HCT116 (cell line): ENCODE measurements at regions not wholly inside any gene's neighbourhood (a gene's known extent, or its start where the extent isn't known, plus 50 kb on each side); places are given as distances from the start of the nearest gene placed in this dataset.

Experiments used
- ATAC-seq: fragments of 200-7000 bp; cut with Tn5 transposase; 2 replicates; pipeline ENCODE4 v1.9.1; 2020; ENCODE audit warnings: mild to moderate bottlenecking, moderate library complexity
- BruUV-seq: library from RNA; stranded (reverse); fragments of 400-500 nt; replicated peaks from 2 replicates; lab custom pipeline; 2021; lab: Mats Ljungman, UMichigan
- CTCF ChIA-PET: fragments of 300-600 bp; sonication (Branson Sonifier 250); formaldehyde crosslinking; loops from one replicate; lab custom pipeline; 2021; ENCODE audit warnings: antibody characterized with exemption; lab: Charles Lee
- POLR2A ChIA-PET: fragments of 300-600, 350-600 bp; sonication (Branson Sonifier 250); formaldehyde crosslinking; loops from one replicate; lab custom pipeline; 2021; ENCODE audit warnings: antibody characterized with exemption; lab: Charles Lee
- RAD21 ChIA-PET, 2 experiments: fragments of 300-600 bp; sonication (Branson Sonifier 250); formaldehyde crosslinking; loops; one replicate each; lab custom pipeline; 2023; ENCODE audit warnings: low total read pairs in 2 of 2; ENCODE audit not compliant: uncharacterized antibody in 2 of 2, unreplicated experiment in 2 of 2, low non-redundant PET in 1 of 2; lab: Charles Lee
- DNase-seq: peaks from one replicate; pipeline ENCODE4 v3.0.0-alpha.2; 2010; ENCODE audit warnings: low read depth, low spot score
- H2AFZ ChIP-seq: fragments of 200-600 bp; shearing (Covaris generic), sonication (generic); 2 replicates; pipeline ENCODE4 v1.6.1; 2017; ENCODE audit warnings: low read depth, mixed run types, mixed read lengths, antibody characterized with exemption, low read length; ENCODE audit not compliant: poor library complexity, severe bottlenecking
- H3K27ac ChIP-seq: 2 replicates; pipeline ENCODE4 v1.5.1; 2012; ENCODE audit warnings: low read depth, low read length
- H3K27me3 ChIP-seq: fragments of 200-600 bp; sonication (generic); 2 replicates; pipeline ENCODE4 v1.6.1; 2016; ENCODE audit warnings: mixed run types, low read length, mixed read lengths; ENCODE audit not compliant: insufficient read depth
- H3K36me3 ChIP-seq, 2 experiments: fragments of 200-500 bp in 1 of 2; fragments of 200-600 bp in 1 of 2; sonication (Bioruptor generic) in 1 of 2; sonication (generic) in 1 of 2; 2 replicates each; pipeline versions ENCODE4 v1.5.1 to v1.6.1; 2014 to 2016; ENCODE audit warnings: low read length in 2 of 2, inconsistent platforms in 1 of 2, mixed read lengths in 1 of 2, mixed run types in 1 of 2; ENCODE audit not compliant: insufficient read depth in 2 of 2, control insufficient read depth in 1 of 2
- H3K4me1 ChIP-seq, 2 experiments: fragments of 200-600 bp in 1 of 2; sonication (generic) in 1 of 2; 2 replicates each; pipeline versions ENCODE4 v1.5.1 to v1.6.1; 2012 to 2017; ENCODE audit warnings: low read length in 2 of 2, inconsistent platforms in 1 of 2, mild to moderate bottlenecking in 1 of 2, mixed read lengths in 1 of 2, mixed run types in 1 of 2, moderate library complexity in 1 of 2; ENCODE audit not compliant: insufficient read depth in 2 of 2, control insufficient read depth in 1 of 2
- H3K4me2 ChIP-seq: fragments of 200-600 bp; sonication (generic); 2 replicates; pipeline ENCODE4 v1.6.1; 2017; ENCODE audit warnings: mixed run types, low read length, mixed read lengths
- H3K4me3 ChIP-seq, 2 experiments: fragments of 200-600 bp in 1 of 2; sonication (generic) in 1 of 2; replicated peaks in 1 of 2; 2 replicates each; pipeline ENCODE4 v1.5.1; 2011 to 2016; ENCODE audit warnings: low read length in 2 of 2, control low read depth in 1 of 2, low read depth in 1 of 2, mild to moderate bottlenecking in 1 of 2, mixed read lengths in 1 of 2, mixed run types in 1 of 2
- H3K79me2 ChIP-seq: fragments of 200-600 bp; sonication (generic); 2 replicates; pipeline ENCODE4 v1.6.1; 2017; ENCODE audit warnings: mild to moderate bottlenecking, mixed run types, low read length, moderate library complexity, mixed read lengths; ENCODE audit not compliant: insufficient read depth
- H3K9ac ChIP-seq: fragments of 200-600 bp; sonication (generic); 2 replicates; pipeline ENCODE4 v1.6.1; 2016; ENCODE audit warnings: low read length, mixed read lengths
- H3K9me2 ChIP-seq: fragments of 200-600 bp; sonication (generic), shearing (Covaris generic); 2 replicates; pipeline ENCODE4 v1.6.1; 2017; ENCODE audit warnings: mixed run types, mild to moderate bottlenecking, moderate library complexity; ENCODE audit not compliant: insufficient read depth
- H3K9me3 ChIP-seq, 2 experiments: fragments of 200-500 bp in 1 of 2; fragments of 200-600 bp in 1 of 2; sonication (Bioruptor generic) in 1 of 2; sonication (generic) in 1 of 2; 2 replicates each; pipeline ENCODE4 v1.6.1; 2014 to 2017; ENCODE audit warnings: low read length in 2 of 2, mixed read lengths in 2 of 2, inconsistent platforms in 1 of 2, low read depth in 1 of 2, mild to moderate bottlenecking in 1 of 2, mixed run types in 1 of 2, moderate library complexity in 1 of 2; ENCODE audit not compliant: control insufficient read depth in 1 of 2, insufficient read depth in 1 of 2
- H4K20me1 ChIP-seq: fragments of 200-600 bp; sonication (generic), shearing (Covaris generic); 2 replicates; pipeline ENCODE4 v1.6.1; 2017; ENCODE audit warnings: mixed run types, mild to moderate bottlenecking, moderate library complexity; ENCODE audit not compliant: insufficient read depth
- CBX3 ChIP-seq: IDR thresholded peaks from 2 replicates; pipeline ENCODE4 v1.6.1; 2012; ENCODE audit warnings: low read depth
- CEBPB ChIP-seq: IDR thresholded peaks from 2 replicates; pipeline ENCODE4 v1.6.1; 2012; ENCODE audit warnings: low read depth
- EGR1 ChIP-seq: IDR thresholded peaks from 2 replicates; pipeline ENCODE4 v1.6.1; 2012; ENCODE audit warnings: low read depth
- ELF1 ChIP-seq: IDR thresholded peaks from 2 replicates; pipeline ENCODE4 v1.6.1; 2012; ENCODE audit warnings: low read depth, borderline replicate concordance
- EZH2 ChIP-seq: fragments of 200-600 bp; sonication (generic); IDR thresholded peaks from 2 replicates; pipeline ENCODE4 v1.6.1; 2017; ENCODE audit warnings: antibody characterized with exemption, mixed run types
- EZH2phosphoT487 ChIP-seq: fragments of 200-600 bp; IDR thresholded peaks from 2 replicates; pipeline ENCODE4 v1.6.1; 2018; ENCODE audit warnings: antibody characterized with exemption, borderline replicate concordance
- FOSL1 ChIP-seq: IDR thresholded peaks from 2 replicates; pipeline ENCODE4 v1.6.1; 2012; ENCODE audit warnings: low read depth
- POLR2A ChIP-seq: IDR thresholded peaks from 2 replicates; pipeline ENCODE4 v1.7.0; 2011; ENCODE audit warnings: borderline replicate concordance; ENCODE audit not compliant: insufficient read depth, insufficient read length; ENCODE audit errors: extremely low read depth
- POLR2AphosphoS5 ChIP-seq: IDR thresholded peaks from 2 replicates; pipeline ENCODE4 v1.6.1; 2011; ENCODE audit warnings: mild to moderate bottlenecking, low read depth, low read length, moderate library complexity
- RAD21 ChIP-seq: IDR thresholded peaks from 2 replicates; pipeline ENCODE4 v1.6.1; 2012; ENCODE audit warnings: low read depth, mild to moderate bottlenecking
- SIN3A ChIP-seq: IDR thresholded peaks from 2 replicates; pipeline ENCODE4 v1.6.1; 2012; ENCODE audit warnings: low read depth
- SP1 ChIP-seq: IDR thresholded peaks from 2 replicates; pipeline ENCODE4 v1.6.1; 2012; ENCODE audit warnings: low read depth
- SRF ChIP-seq: IDR thresholded peaks from 2 replicates; pipeline ENCODE4 v1.6.1; 2012; ENCODE audit warnings: low read depth
- ZBTB33 ChIP-seq: IDR thresholded peaks from 2 replicates; pipeline ENCODE4 v1.6.1; 2011; ENCODE audit warnings: mild to moderate bottlenecking, low read length, moderate library complexity; ENCODE audit not compliant: insufficient replicate concordance; ENCODE audit errors: extremely low read depth
- ZFX ChIP-seq: fragments of 450-650 bp; IDR thresholded peaks from 2 replicates; pipeline ENCODE4 v1.6.1; 2017
- intact Hi-C: fragments of 100-400 bp; cut with micrococcal nuclease; formaldehyde crosslinking; loops from 2 replicates; pipeline ENCODE4 v1.10.0; 2022
- TF ChIP-seq, protein P1 (sequence below): IDR thresholded peaks from 2 replicates; pipeline ENCODE4 v1.6.1; 2012
- TF ChIP-seq, protein P2 (sequence below): IDR thresholded peaks from 2 replicates; pipeline ENCODE4 v1.6.1; 2012

DNA sequence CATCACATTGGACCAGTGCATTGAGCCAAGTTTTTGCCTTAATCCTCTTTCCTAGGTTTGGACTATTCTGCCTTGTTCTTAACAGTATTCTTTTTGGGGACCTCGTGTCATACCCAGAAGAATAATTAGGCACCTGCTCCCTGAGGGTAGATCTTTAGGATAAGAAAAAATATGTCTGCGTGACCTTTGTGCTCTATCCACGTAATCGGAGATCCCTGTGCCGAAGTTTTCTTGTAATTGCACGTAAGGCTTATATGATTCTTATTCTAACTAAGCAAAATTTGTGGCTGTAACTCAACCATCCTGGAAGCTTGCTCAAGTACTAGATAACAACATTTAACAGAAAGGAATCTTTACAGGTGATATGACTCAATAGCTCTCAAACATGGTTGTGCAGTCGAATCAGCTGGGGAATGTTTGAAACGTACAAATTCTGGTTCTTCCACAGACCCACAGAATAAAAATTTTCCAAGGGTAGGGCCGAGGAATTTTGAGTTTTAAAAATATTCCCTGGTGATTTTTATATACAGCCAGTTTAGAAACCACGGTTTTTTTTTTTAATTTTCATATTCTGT lies 344.3 kb downstream of the GBA3 start:
- BruUV-seq: no TSS peak

GRCh38 chr4:23036503-23036902 lies 343.8 kb downstream of the GBA3 start:
- ChIA-PET CTCF (no interaction called here), RAD21 (no interaction called here), POLR2A (no interaction called here)
- Histone ChIP-seq H3K36me3 (no peaks in the 10 kb centered on the region), H4K20me1 (no peaks in the 10 kb centered on the region), H3K9ac (no peak overlapping the region), H3K79me2 (no peaks in the 10 kb centered on the region), H3K4me3 (no peak overlapping the region), H3K27ac (no peak overlapping the region), H3K4me1 (no peaks in the 10 kb centered on the region), H2AFZ (no peak overlapping the region), H3K9me3 (peaks cover 3 to 35% of the 10 kb centered on the region in 2 experiments; a peak in 2 of 4 replicates), H3K4me2 (no peak overlapping the region), H3K9me2 (no peaks in the 10 kb centered on the region), H3K27me3 (no peaks in the 10 kb centered on the region)
- BruUV-seq: no TSS peak
- intact Hi-C loops: no loop called here
- TF ChIP-seq POLR2AphosphoS5 (no peak), POLR2A (no peak), EZH2 (no peak), ZBTB33 (no peak), EGR1 (no peak), SIN3A (no peak), CBX3 (no peak), ZFX (no peak), SRF (no peak), SP1 (no peak), FOSL1 (no peak), RAD21 (no peak), CEBPB (no peak)
- TF ChIP-seq, protein P1, sequence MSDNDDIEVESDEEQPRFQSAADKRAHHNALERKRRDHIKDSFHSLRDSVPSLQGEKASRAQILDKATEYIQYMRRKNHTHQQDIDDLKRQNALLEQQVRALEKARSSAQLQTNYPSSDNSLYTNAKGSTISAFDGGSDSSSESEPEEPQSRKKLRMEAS: no peak
- DNase-seq (no peak), ATAC-seq (no peak)

More for the DNA sequence above, 344.3 kb downstream of the GBA3 start:
- no peaks in the 10 kb centered on the region for H3K4me1 ChIP-seq
- intact Hi-C loops: no loop called here
- H3K9me3 ChIP-seq: peaks cover 3 to 36% of the 10 kb centered on the region in 2 experiments; a peak in 2 of 4 replicates
- ATAC-seq (no peak), DNase-seq (no peak)
- TF ChIP-seq EGR1 (no peak), POLR2A (no peak), EZH2phosphoT487 (no peak), RAD21 (no peak), FOSL1 (no peak), ELF1 (no peak), SP1 (no peak), CEBPB (no peak)
- TF ChIP-seq, protein P2, sequence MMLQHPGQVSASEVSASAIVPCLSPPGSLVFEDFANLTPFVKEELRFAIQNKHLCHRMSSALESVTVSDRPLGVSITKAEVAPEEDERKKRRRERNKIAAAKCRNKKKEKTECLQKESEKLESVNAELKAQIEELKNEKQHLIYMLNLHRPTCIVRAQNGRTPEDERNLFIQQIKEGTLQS: no peak
- TF ChIP-seq, protein P1: no peak
- H3K27ac ChIP-seq: no peak overlapping the region
- ChIA-PET RAD21 (no interaction called here), POLR2A (no interaction called here), CTCF (no interaction called here)
- H2AFZ ChIP-seq: no peak overlapping the region
- no peaks in the 10 kb centered on the region for H3K79me2 ChIP-seq
- no peaks in the 10 kb centered on the region for H3K36me3 ChIP-seq
- no peaks in the 10 kb centered on the region for H3K9me2 ChIP-seq
- no peak overlapping the region for H3K4me3 ChIP-seq
- H4K20me1 ChIP-seq: no peaks in the 10 kb centered on the region
- H3K4me2 ChIP-seq: no peak overlapping the region
- H3K9ac ChIP-seq: no peak overlapping the region
- no peaks in the 10 kb centered on the region for H3K27me3 ChIP-seq
